Activated T-cell treated with anti-CD3 and anti-CD28 coated beads, Interleukin-2, amount 50 U/mL, for 1 hour (primary cell): ENCODE measurements at regions not wholly inside any gene's neighbourhood (a gene's known extent, or its start where the extent isn't known, plus 50 kb on each side); places are given as distances from the start of the nearest gene placed in this dataset.

Source experiments
- DNase-seq: peaks from one replicate; pipeline ENCODE4 v3.0.0-alpha.2; 2020

GRCh38 chr2:5959836-5960820, 267.9 kb downstream of the SOX11 start:
- DNase-seq, result no peak

- DNase-seq, result no peak
These were observed 275.3 kb downstream of the SOX11 start for GRCh38 chr2:5967506-5967905.

DNA sequence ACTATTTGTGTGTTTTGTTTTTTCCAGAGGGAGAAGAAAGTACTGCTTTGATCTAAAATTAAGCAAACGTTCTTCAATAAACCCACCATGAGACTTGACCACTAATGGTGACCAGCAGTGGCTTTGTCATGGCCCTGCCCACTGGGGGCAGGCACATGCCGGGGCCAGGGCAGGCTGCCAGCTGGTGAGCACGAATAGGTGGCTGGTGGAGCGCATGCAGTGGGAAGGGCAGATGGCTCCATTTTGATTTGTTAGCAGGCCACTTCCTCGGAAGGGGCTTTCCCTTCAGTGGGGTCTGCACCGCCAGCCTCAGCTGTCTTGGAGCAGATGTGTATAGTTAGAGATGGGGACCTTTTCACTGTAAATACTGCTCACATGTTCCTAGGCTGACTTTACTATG, 277.1 kb downstream of the SOX11 start:
- no peak for DNase-seq

DNA sequence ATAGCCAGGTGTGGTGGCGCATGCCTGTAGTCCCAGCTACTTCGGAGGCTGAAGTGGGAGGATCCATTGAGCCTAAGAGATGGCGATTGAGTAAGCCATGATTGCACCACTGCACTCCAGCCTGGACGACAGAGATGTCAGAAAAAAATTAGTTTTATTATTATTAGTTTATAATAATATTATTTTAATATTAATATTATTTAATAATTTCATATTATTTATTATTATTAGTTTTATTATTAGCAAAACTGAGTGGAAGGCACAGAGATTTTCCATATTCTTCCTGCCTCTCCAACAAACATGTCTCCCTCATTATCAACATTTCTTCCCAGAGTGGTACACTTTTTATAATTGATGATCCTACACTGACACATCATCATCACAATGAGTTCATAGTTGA, 278.2 kb downstream of the SOX11 start:
- no peak for DNase-seq

DNA sequence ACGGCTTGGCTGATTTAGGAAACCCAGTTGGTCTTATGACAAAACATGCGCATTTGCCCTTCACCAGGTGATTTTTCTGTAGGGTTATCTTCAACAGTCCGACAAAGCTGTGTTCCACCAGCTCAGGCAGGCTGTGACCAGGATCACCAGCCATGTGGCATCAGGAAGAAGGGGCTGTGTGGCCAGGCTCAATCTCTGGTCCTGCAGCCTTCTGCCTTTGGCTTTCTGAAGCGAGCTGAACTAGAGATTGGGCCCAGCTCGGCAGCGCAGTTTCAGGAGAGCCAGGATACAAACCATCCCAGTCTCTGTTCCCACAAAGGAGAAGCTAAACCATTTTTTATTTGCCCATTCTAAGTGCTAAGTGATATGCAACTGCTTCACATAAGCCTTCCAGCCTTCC, 282.3 kb downstream of the SOX11 start:
- DNase-seq, result no peak

DNA sequence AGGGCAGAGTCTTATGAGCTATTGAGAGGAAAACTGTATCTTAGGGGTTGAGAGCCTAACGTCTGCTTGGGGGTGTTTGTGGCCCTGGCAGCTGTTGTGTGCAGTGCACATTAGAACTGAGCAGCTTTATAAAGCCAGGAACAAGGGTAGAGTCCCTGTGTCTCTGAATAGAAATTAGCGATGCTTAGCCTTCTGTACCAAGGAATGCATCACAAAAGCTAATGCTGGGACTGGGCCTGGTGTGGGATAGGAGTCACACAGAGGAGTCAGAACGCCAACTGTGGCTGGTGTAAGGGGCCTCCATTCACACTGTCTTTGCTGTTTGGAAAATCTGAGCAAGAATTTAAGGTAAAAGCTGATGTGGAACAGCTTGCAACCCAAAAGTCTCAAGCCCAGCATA, 283.2 kb downstream of the SOX11 start:
- DNase-seq, result no peak

GRCh38 chr2:5976531-5977065, 284.4 kb downstream of the SOX11 start:
- DNase-seq, result no peak

GRCh38 chr2:5977477-5977876, 285.3 kb downstream of the SOX11 start:
- DNase-seq, result no peak

DNA sequence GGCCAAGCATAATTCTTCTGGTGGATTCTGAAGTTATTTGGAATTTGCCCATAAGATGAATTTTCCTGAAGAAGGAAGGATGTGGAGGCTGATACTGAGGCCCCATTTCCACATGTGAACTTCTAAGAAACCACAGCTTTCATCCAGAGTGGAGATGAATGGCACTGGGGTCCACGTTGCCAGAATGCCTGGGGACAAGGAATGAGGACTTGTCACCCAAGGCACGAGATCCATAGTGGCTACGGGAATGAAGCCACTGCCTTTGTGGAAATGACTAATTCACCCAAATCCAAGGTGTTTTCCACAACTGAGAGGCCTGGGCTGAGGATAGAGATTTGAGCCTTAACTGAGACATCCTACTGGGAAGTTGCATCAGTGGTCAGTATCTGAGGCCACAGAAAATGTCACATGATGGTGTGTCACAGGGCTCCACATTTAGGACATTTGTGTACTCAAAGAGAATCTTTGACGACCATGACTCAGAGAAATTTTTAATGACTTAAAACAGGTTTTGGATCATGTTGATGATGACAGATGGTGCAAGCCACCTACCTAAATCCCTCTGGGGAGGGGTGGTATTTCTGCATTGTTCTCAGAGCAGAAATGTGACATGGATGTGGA, 286.1 kb downstream of the SOX11 start:
- DNase-seq, result no peak

GRCh38 chr2:5980450-5981190, 288.4 kb downstream of the SOX11 start:
- DNase-seq, result no peak

DNA sequence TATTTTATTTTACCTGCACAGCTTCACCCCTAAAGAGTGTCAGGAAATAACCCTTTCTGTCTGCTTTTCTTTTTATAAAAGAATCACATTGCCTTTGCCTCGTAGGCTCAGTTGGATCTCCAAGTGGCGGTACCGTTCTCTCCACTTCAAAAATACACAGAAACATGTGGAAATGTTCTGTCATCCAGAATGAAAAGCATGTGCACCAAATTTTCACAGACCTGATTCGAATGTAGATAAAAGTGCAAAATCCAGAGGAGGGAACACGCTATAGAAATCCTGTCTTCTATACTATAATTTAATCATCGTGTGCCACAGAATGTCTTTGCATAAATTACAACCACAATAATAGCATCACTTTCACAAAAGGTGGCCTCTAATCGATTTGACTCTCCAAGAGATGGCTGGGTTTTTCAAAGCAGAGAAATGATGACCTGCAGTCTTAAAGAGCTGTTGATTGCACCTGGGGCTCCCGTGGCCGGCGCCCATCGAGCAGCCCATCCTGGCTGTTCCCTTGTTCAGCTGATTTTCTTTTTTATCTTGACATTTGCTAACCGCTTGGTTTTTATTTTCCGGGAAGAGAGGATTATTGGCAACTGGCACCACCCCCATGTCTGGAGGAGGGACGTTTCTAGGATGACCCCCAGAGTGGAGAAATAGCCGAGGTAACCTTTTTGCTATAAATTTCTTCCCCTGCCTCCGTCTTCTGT, 290.2 kb downstream of the SOX11 start:
- no peak for DNase-seq

GRCh38 chr2:5982903-5983265, 290.7 kb downstream of the SOX11 start:
- no peak for DNase-seq

DNA sequence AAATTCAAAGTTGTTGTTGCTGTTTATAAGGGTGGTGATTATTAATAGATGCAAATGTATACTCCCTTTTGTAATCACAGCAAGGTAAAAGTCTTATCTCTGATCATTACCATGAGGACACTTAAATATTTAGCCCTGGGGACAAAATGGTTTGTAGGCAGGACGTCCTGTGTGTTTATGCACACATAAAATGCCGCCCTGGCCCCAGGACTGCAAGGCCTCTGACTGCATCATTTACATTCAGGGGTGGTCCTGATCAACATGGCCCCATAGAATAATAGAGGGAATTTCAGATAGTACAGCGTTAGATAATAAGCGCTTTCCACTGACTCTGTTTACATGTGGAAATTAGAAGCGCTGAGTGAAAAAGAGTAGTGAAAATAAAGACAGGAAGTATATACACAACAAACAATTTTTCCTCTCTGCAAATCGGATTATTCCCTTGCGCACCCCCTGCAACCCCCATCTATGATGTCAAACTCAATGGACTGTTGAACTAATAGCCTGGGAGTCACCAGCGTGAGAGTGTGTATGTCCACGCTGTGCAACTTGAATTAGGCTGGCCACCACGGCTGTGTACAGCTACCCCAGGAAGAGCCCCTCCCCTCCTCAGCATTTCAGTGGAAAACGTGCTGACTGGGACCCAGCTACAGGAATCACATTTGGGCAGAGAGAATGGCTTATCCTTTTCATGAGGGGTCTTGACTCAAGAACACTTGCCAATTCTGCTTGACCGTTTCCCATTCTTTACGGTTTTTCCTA, 291.5 kb downstream of the SOX11 start:
- DNase-seq, result no peak

- DNase-seq, result no peak
These were observed 292.1 kb downstream of the SOX11 start for GRCh38 chr2:5984273-5984655.

DNA sequence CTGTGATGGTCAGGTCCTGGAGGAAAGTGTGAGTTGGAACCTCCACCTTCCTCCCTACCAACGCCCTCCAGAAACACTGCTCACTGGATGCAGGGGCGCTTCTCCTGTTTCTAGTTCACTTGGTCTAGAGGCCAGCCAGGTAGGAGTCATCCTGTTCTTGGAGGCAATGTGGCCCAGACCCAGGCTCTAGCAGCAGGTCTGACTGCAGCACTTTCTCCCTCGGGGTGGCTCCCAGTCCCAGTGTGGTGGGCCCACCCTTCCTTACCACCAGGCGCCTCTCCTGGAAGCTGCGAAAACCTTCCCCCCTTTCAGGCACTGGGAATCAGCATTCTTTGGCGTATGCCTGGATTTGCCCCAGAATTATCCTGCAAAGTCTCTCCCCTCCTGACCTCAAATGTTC, 292.8 kb downstream of the SOX11 start:
- DNase-seq, result no peak

DNA sequence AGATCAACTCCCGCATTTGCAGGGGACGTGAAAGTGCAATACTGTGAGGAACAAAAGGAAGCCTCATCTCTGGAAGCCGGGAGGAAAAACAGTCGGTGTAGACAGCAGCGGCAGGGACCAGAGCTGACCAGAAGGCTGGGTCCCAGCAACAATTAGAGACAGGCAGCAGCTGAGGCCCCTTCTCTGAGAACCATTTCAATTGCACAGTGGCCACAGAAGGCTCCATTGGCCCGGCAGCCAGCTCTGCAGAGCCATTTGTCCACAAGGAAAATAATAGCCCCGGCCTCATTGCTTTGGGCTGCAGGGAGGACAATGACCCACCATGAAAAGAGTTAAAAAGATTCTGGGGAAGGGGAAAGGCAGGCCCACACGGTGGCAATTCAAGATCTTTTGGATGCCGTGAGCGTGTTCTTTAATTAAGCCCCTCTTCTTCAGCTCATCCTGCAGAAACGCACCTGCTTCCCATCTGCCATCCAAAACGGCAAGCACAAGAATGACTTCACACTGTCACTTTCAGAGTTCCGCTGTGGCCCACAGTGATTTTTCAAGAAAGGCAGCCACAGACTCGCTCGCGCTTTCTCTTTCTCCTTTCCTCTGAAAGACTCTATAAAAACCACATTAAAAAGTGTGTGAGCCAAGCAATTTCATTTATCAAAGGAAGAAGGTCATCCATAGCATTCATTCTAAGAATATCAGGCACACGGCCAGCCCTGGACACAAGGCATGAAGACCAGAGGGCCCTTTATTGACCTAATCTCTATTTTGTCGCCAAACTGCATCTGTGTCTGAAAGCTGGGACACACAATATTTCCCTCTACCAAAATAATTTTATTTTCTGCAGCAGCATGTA, 293.6 kb downstream of the SOX11 start:
- no peak for DNase-seq

DNA sequence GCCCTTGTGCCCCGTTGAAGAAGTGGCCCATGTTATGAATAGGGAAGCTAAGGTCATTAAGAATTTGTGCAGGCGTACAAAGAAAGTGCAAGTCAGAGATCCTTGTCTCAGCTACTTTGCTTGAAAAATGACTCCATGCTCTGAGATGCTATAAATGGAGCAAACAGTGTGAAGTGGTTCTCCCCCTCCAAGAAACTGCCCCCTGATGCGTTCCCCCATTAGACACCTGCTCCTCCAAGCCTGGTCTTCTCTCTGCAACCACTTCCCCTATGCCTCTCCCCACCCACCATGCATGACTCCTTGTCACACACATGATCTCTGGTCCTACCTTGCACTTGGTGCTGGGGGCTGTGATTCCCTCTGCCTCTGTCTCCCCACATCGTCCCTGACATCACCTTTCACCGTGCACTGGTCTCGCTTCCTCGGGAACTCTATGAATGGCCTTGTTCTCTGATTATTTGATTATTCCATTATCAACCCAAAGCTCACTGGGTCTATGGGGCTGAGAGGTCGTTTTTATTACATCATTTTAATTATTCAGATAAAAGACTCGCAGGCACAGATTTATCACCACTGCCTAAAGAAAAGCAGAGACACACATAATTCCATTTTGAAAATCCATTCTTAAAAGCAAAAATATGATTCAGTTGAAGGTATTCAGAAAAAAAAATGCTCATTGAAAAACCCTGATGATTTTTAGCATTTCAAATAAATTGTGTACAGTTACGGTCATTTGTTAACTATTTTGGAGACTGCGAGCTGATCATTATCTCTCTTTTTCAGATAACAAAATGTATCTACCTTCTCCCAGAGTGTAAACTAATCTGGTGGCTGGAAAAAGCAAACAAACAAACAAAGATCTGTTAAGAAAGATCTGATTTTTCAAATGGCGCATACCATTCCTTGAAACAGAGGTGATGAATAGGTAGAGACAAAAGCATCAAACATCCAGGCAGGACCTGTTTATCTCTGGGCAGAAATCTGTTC, 294.9 kb downstream of the SOX11 start:
- no peak for DNase-seq

- DNase-seq, result no peak
These were observed 295.9 kb downstream of the SOX11 start for GRCh38 chr2:5988120-5988519.

DNA sequence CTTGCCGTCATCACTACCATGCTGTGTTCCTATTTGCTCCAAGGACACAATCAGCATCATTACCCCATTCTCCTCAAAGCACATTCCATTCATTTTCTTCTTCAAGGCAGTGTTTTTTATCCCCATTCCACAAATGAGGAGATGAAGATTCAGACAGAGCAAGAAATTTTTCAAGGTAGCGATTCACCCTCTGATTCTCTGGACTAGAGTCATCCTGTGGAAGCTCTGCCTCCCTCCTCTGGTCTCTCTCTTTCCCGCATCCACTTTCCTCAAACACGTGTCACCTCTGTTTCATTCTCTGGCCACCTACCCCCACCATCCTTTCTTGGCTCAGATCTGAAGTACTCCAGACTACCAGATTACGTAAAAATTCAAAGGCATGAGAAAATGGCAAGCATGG, 297.9 kb downstream of the SOX11 start:
- DNase-seq, result no peak
